ENCODE measurements at regions not wholly inside any gene's neighbourhood (a gene's known extent, or its start where the extent isn't known, plus 50 kb on each side); places are given as distances from the start of the nearest gene placed in this dataset.
"Not testable (repeated sequence)": the region's sequence is repeated elsewhere in the genome, so short reads cannot be mapped to it uniquely, and the experiment has no call there.

GRCh38 chr1:213474054-213474453 is 423.0 kb downstream of the RPS6KC1 start:
- no peak for DNase-seq

DNA sequence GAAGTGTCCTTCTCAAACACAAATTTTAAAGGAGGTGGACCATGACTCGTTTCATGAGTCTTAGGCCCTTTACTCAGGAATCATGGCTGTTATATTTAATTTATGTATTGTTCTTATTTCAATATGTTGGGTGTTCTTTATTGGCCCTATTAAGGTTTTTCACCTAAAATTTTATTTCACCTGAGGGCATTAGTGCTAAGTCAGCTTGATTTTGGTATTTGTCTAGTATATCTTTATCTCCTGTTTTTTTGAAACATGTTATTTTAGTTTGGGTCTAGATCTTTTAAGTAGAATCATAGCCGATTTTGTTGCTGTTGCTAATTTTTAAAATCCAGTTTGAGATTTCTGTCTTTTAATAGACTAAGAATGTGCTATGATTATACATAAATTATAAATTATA is 430.4 kb downstream of the RPS6KC1 start:
- DNase-seq: no peak

- DNase-seq: no peak
These were observed 433.3 kb downstream of the RPS6KC1 start for GRCh38 chr1:213484333-213484732.

DNA sequence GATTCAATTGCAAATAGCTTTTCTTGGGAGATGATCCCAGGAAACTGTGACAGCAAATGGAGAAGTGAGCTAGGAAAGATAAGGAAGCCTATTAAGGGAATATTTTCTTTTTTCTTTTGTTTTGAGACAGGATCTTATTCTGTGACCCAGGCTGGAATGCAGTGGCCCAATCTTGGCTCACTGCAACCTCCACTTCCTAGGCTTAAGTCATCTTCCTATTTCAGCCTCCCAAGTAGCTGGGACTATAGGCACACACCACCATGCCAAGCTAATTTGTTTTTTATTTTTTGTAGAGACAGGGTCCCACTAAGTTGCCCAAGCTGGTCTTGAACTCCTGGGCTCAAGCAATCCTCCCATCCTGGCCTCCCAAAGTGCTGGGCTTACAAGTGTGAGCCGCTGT is 433.7 kb downstream of the RPS6KC1 start:
- DNase-seq: no peak

DNA sequence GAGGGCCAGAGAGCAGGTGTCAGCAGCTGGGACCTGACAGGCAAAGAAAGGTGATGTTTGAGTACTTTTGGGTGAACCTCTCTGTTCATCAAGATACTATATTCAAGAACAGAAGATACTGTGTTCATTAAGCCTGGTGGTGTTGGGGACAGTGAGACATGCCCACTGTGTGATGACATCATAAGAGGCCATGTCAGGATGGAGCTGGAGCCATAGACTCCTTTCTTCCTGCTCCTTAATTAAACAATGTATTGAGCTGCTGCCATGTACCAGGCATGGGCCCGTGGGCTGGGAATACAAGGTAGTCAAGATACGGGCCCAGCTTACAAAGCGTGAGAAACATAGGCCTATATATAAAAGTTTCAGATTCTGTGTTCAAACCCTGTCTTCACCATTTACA is 435.4 kb downstream of the RPS6KC1 start:
- DNase-seq: no peak

GRCh38 chr1:213491468-213491867 is 440.4 kb downstream of the RPS6KC1 start:
- DNase-seq: no peak

- no peak for DNase-seq
These were observed 441.4 kb downstream of the RPS6KC1 start for GRCh38 chr1:213492161-213493041.

DNA sequence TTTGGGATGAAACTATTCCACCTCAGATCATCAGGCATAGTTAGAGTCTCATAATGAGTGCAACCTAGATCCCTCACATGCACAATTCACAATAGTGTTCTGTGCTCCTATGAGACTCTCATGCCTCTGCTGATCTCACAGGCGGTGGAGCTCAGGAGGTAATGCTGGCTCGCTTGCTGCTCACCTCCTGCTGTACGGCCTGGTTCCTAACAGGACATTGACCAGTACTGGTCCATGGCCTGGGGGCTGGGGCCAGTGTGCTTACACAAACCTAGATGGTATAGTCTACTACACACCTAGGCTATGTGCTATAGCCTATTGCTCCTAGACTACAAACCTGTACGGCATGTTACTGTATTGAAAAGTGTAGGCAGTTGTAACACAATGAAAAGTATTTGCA is 448.4 kb downstream of the RPS6KC1 start:
- no peak for DNase-seq

DNA sequence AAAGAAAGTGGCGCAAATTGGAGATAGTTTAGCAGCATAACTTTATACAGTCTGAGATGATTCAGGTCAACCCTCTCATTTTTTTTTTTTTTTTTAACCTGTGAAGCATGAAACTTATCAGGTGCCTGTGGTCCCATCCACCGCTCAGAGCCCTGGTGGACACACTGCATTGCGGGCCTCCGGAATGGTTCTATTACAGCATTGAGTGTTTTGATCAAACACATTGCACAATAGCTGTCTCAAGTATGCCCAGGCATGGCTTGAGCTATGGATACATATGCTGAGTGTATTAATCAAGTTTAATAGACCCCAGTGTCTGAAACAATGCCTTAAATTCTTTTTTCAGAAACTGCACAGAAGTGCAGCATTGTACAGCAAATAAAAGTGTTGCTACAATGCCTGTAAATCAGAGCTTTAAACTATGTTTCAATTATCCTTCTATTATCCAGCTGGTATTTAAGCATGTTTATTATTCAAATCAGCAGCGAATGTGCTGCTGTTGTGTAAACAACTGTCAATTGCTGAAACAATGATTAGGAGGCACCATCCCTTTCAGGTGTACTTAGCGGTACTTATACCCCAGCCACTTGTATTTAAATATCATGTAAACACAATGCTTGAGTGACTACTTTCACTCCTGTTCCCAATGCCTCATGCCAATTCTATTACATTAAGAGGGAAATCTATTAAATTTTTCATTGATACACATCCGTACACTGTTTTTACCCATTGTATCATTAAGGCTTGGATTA is 456.6 kb downstream of the RPS6KC1 start:
- DNase-seq: no peak

DNA sequence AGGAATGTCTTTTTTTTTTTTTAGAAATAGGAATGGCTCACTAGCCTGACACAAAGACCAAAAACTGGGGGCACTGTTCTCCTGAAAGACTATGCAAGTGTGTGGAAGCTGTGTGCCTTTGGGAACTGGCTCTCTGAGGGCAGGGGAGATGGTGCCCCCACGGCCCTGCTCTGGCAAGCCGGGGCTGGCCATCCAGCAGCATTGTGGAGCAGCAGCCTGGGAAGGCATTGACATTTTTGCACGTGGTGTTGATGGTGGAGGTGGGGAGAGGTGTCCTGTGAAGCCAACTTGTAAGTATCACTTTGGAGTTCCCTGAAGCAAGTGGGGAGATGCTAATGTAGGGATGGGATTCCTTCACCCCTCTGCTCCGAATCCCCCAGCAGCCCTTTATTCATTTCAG is 460.1 kb downstream of the RPS6KC1 start:
- no peak for DNase-seq

DNA sequence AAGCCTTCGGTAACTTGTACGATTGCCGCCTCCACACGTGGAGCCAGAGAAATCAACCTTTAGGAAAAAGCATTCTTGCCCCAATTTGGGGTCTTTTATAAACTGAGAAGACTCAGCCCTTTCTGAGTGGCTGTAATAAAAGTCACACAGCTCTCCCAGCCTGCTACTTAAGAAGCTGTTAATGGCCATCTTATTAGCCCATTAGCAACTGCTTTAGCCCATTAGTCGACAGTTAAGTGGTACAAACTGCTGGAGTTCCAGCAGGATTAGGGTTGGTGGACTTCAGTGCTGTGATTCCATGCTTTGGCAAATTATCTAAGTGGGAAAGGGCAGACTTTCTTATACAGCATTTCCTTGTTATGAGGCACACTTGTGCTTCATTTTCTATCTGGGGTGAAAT is 461.3 kb downstream of the RPS6KC1 start:
- DNase-seq: no peak

- no peak for DNase-seq
These were observed 462.0 kb downstream of the RPS6KC1 start for GRCh38 chr1:213513006-213513405.

DNA sequence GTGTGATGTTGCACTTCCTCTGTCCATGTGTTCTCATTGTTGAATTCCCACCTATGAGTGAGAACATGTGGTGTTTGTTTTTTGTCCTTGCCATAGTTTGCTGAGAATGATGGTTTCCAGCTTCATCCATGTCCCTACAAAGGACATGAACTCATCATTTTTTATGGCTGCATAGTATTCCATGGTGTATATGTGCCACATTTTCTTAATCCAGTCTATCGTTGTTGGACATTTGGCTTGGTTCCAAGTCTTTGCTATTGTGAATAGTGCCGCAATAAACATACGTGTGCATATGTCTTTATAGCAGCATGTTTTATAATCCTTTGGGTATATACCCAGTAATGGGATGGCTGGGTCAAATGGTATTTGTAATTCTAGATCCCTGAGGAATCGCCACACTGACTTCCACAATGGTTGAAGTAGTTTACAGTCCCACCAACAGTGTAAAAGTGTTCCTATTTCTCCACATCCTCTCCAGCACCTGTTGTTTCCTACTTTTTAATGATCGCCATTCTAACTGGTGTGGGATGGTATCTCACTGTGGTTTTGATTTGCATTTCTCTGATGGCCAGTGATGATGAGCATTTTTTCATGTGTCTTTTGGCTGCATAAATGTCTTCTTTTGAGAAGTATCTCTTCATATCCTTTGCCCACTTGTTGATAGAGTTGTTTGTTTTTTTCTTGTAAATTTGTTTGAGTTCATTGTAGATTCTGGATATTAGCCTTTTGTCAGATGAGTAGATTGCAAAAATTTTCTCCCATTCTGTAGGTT is 463.6 kb downstream of the RPS6KC1 start:
- not testable (repeated sequence) for DNase-seq

GRCh38 chr1:213519098-213519497 is 468.1 kb downstream of the RPS6KC1 start:
- no peak for DNase-seq

DNA sequence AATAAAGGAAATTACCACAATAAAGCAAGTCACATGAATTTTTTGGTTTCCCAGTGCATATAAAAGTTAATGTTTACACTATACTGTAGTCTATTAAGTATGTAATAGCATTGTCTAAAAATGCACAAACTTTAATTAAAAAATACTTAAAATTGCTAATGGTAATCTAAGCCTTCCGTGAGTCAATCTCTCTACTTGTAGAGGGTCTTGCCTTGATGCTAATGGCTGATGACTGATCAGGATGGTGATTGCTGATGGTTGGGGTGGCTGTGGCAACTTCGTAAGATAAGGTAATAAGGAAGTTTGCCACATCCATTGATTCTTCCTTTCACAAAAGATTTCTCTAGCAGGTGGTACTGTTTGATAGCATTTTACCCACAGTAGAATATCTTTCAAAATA is 466.6 kb upstream of the PROX1 start:
- DNase-seq: no peak

DNA sequence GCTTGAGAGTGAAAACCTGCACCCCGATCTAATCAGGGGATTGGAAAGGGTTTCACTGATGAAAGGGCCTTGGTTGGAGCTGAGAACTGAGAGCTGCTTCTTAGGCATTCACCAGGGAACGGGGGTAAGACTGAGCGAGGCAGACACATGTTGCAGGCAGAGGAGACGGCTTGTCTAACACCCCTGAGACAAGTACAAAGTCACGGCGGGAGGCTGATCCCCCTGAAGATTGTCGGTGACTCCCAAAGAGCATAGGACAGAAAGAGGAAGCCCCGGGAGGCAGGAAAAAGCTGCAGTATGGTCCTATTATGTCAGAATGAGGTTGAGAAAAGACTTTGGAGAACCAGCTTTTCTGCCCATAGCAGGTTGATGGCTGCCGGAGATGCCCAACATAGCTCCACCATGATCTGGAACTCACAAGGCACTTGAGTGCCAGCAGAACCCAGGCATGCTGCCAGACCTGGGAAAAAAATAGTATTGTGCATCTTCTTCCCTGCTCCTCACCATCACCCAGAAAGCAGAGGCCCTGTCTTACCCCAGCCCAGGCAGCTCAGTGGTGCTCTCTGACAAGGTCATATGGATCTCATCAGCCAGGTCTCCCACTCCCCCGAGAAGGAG is 463.9 kb upstream of the PROX1 start:
- DNase-seq: no peak

- DNase-seq: no peak
These were observed 461.5 kb upstream of the PROX1 start for GRCh38 chr1:213526306-213526705.

DNA sequence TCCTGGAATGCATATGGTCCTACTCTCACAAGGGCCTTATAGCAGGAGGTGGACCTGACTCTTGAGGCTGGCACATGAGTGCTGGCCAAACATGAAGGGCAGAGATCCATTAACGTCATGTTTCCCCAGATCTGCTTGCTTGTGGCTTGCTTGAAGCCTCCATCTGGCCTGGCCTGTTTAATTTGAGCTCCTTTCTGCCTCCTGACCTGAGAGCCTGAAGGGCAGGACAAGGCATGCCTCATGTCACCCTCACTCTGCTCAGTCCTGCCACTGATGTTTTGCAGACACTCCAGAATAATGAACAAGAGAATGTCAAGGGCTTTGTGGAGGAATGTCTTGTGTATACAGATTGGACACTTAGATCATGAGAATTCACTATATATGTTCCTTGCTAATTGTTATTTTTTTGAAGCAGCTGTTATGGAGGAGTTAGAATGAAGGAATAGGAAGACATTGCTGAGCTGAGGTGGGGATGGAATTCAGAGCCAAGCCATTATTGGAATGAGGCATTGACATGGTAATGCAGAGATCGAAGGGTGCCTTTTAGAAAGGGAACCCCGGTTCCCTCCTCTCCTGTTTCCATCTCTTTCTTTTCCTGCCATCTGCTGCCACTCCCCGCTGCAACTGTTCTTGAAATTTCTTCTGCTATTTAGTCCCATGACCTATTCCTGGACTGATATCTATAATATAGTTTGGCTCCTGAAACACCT is 457.0 kb upstream of the PROX1 start:
- DNase-seq: no peak

- DNase-seq: no peak
These were observed 456.1 kb upstream of the PROX1 start for GRCh38 chr1:213531369-213532310.

DNA sequence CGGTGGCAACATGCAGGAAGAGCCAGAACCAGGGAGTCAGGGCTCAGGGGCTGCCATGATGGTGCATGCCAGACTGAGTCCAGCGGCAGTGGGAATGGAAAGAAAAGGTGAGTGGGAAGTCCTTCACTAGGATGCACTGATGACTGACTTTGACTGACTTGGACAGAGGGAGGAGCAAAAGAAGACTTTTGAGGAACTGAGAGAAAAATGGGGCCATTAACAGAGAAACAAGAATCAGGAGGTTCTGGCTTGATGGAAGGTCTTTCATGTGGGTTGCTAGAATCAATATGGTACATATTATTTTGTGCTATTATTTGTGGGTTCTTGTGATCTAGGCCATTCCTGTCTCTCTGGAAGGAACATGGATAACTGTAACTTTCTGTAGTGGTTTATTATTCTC is 454.6 kb upstream of the PROX1 start:
- no peak for DNase-seq

DNA sequence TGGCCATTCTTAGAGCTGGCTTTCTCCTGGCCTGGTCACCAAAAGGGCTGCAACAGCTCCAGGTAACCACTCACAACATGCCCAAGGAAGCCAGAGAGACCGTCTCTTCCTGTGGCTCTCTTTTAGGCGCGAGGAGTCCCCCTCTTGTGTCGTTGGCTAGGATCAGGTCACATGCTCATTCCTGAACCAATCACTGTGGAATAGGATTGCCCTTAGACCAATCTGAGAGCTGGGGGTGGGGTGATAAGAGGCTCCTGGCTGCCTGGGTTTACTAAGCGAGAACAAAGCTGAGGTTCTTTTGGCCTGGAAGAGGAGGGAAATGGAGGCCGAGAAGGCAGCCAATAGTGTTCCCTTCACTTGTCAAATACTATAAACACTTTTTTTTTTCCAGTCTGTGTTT is 452.1 kb upstream of the PROX1 start:
- no peak for DNase-seq
